Endodermal cell (in vitro differentiated cells): ENCODE measurements at regions not wholly inside any gene's neighbourhood (a gene's known extent, or its start where the extent isn't known, plus 50 kb on each side); places are given as distances from the start of the nearest gene placed in this dataset.

Source experiments
- DNase-seq: peaks from one replicate; pipeline ENCODE4 v3.0.0-alpha.2; 2017
- H3K27ac ChIP-seq: 2 replicates; pipeline ENCODE4 v1.5.1; 2013; ENCODE audit warnings: mild to moderate bottlenecking, low read depth, low read length, moderate library complexity
- H3K27me3 ChIP-seq: 2 replicates; pipeline ENCODE4 v1.6.1; 2013; ENCODE audit warnings: mild to moderate bottlenecking, low read length, moderate library complexity; ENCODE audit not compliant: insufficient read depth, control insufficient read depth, poor library complexity, severe bottlenecking
- H3K36me3 ChIP-seq: 2 replicates; pipeline ENCODE4 v1.7.0; 2013; ENCODE audit warnings: mild to moderate bottlenecking, low read length, moderate library complexity; ENCODE audit not compliant: control insufficient read depth, insufficient read depth
- H3K4me1 ChIP-seq: one replicate; pipeline ENCODE4 v1.7.0; 2013; ENCODE audit warnings: low read length; ENCODE audit not compliant: control insufficient read depth, insufficient read depth
- H3K4me3 ChIP-seq: 2 replicates; pipeline ENCODE4 v1.5.1; 2013; ENCODE audit warnings: mild to moderate bottlenecking, low read length, moderate library complexity
- H3K9ac ChIP-seq: 2 replicates; pipeline ENCODE4 v1.6.1; 2013; ENCODE audit warnings: mild to moderate bottlenecking, low read length, moderate library complexity; ENCODE audit not compliant: poor library complexity, severe bottlenecking; ENCODE audit errors: extremely low read depth
- H3K9me3 ChIP-seq: 2 replicates; pipeline ENCODE4 v1.6.1; 2013; ENCODE audit warnings: mild to moderate bottlenecking, low read length, moderate library complexity; ENCODE audit not compliant: control insufficient read depth
- H3K27ac Mint-ChIP-seq: 2 replicates; pipeline ENCODE4 v1.8.0; 2020; ENCODE audit warnings: mixed read lengths
- H3K27me3 Mint-ChIP-seq: 2 replicates; pipeline ENCODE4 v1.8.0; 2021; ENCODE audit warnings: mild to moderate bottlenecking, mixed read lengths; ENCODE audit not compliant: insufficient read depth
- H3K36me3 Mint-ChIP-seq: 2 replicates; pipeline ENCODE4 v1.8.0; 2020; ENCODE audit warnings: low read depth, mixed read lengths
- H3K4me1 Mint-ChIP-seq: 2 replicates; pipeline ENCODE4 v1.8.0; 2020; ENCODE audit warnings: mixed read lengths
- H3K4me3 Mint-ChIP-seq: 2 replicates; pipeline ENCODE4 v1.8.0; 2020; ENCODE audit warnings: mild to moderate bottlenecking, moderate library complexity, mixed read lengths
- H3K9me3 Mint-ChIP-seq: 2 replicates; pipeline ENCODE4 v1.8.0; 2020; ENCODE audit warnings: mild to moderate bottlenecking, mixed read lengths
- CTCF ChIP-seq: fragments of 200-600 bp; sonication (generic); conservative IDR thresholded peaks from 2 replicates; pipeline ENCODE4 v1.5.0; 2021; ENCODE audit warnings: antibody characterized with exemption, mild to moderate bottlenecking
- WGBS, 2 experiments: methylation state at CpG; one replicate each; pipeline versions ENCODE4 v1.1.5 to v1.1.7; 2013; ENCODE audit warnings: missing lambda C conversion rate in 2 of 2, mixed read lengths in 1 of 2; ENCODE audit not compliant: insufficient coverage in 1 of 2, insufficient read length in 1 of 2; 5-methylcytosine and 5-hydroxymethylcytosine counted together

- peaks cover 33% of the 10 kb centered on the region for H3K4me1 Mint-ChIP-seq
- DNase-seq: no peak
- peaks cover 7% of the 10 kb centered on the region for H3K4me1 ChIP-seq
Observed at GRCh38 chr6:95803889-95804288, 211.9 kb upstream of the FUT9 start.

GRCh38 chr6:95804847-95805541 lies 210.8 kb upstream of the FUT9 start:
- Histone ChIP-seq H3K36me3 (no peaks in the 10 kb centered on the region), H3K9me3 (peaks cover 7% of the 10 kb centered on the region), H3K4me3 (no peak overlapping the region), H3K9ac (no peak overlapping the region), H3K4me1 (peaks cover 7% of the 10 kb centered on the region), H3K27me3 (peaks cover 18% of the 10 kb centered on the region), H3K27ac (no peak overlapping the region)
- Mint-ChIP-seq H3K4me1 (peaks cover 33% of the 10 kb centered on the region), H3K36me3 (no peaks in the 10 kb centered on the region), H3K9me3 (no peaks in the 10 kb centered on the region), H3K4me3 (no peak overlapping the region), H3K27ac (no peak overlapping the region), H3K27me3 (peaks cover 88% of the 10 kb centered on the region)
- TF ChIP-seq CTCF: no peak
- DNase-seq: no peak
- 100% methylated on average over 2 of the region's 2 CpGs; no CpG with 5 or more reads in 1 of the 2 experiments for WGBS, 2 experiments

More at GRCh38 chr6:95803889-95804288, 211.9 kb upstream of the FUT9 start:
- no peak overlapping the region for H3K27ac Mint-ChIP-seq
- H3K9me3 Mint-ChIP-seq: no peaks in the 10 kb centered on the region
- Histone ChIP-seq H3K27me3 (peaks cover 27% of the 10 kb centered on the region), H3K36me3 (no peaks in the 10 kb centered on the region), H3K27ac (no peak overlapping the region), H3K9ac (no peak overlapping the region), H3K4me3 (peak overlapping the region; percentile 43), H3K9me3 (peaks cover 7% of the 10 kb centered on the region)
- no peak for TF ChIP-seq CTCF
- H3K4me3 Mint-ChIP-seq: no peak overlapping the region
- H3K27me3 Mint-ChIP-seq: peaks cover 86% of the 10 kb centered on the region
- no peaks in the 10 kb centered on the region for H3K36me3 Mint-ChIP-seq

- no peak for DNase-seq
- no peaks in the 10 kb centered on the region for H3K9me3 Mint-ChIP-seq
- no peak for TF ChIP-seq CTCF
- H3K27ac Mint-ChIP-seq: no peak overlapping the region
- Histone ChIP-seq H3K27me3 (peaks cover 14% of the 10 kb centered on the region), H3K9me3 (peaks cover 7% of the 10 kb centered on the region), H3K27ac (no peak overlapping the region), H3K4me3 (no peak overlapping the region), H3K9ac (no peak overlapping the region), H3K4me1 (peaks cover 7% of the 10 kb centered on the region), H3K36me3 (no peaks in the 10 kb centered on the region)
- no peak overlapping the region for H3K4me3 Mint-ChIP-seq
- peaks cover 89% of the 10 kb centered on the region for H3K27me3 Mint-ChIP-seq
- peaks cover 31% of the 10 kb centered on the region for H3K4me1 Mint-ChIP-seq
- H3K36me3 Mint-ChIP-seq: no peaks in the 10 kb centered on the region
Observed at GRCh38 chr6:95805699-95806098, 210.1 kb upstream of the FUT9 start.
